GM18502 (cell line): ENCODE measurements at regions not wholly inside any gene's neighbourhood (a gene's known extent, or its start where the extent isn't known, plus 50 kb on each side); places are given as distances from the start of the nearest gene placed in this dataset.

Experiments used
- ATAC-seq: cut with Tn5 transposase; IDR thresholded peaks from one replicate; pipeline ENCODE4 v1.9.1; 2021; ENCODE audit warnings: mild to moderate bottlenecking; ENCODE audit not compliant: unreplicated experiment, poor library complexity

GRCh38 chr10:126781450-126782216 lies 111.1 kb upstream of the C10orf90 start:
- ATAC-seq, result no peak

GRCh38 chr10:126783806-126784557 lies 113.5 kb upstream of the C10orf90 start:
- no peak for ATAC-seq

- ATAC-seq, result no peak
Observed at GRCh38 chr10:126787201-126787600, 116.7 kb upstream of the C10orf90 start.

GRCh38 chr10:126795318-126795717 lies 109.9 kb upstream of the DOCK1 start:
- ATAC-seq, result no peak

GRCh38 chr10:126798649-126799048 lies 106.6 kb upstream of the DOCK1 start:
- no peak for ATAC-seq

GRCh38 chr10:126803394-126803793 lies 101.8 kb upstream of the DOCK1 start:
- ATAC-seq, result no peak

- no peak for ATAC-seq
Observed at GRCh38 chr10:126804396-126804795, 100.8 kb upstream of the DOCK1 start.

GRCh38 chr10:126806498-126806897 lies 98.7 kb upstream of the DOCK1 start:
- no peak for ATAC-seq

- ATAC-seq, result no peak
Observed at GRCh38 chr10:126806991-126807702, 98.1 kb upstream of the DOCK1 start.

- ATAC-seq, result no peak
Observed at GRCh38 chr10:126808103-126808502, 97.1 kb upstream of the DOCK1 start.

- no peak for ATAC-seq
Observed at GRCh38 chr10:126813432-126813831, 91.8 kb upstream of the DOCK1 start.

GRCh38 chr10:126833542-126833941 lies 71.7 kb upstream of the DOCK1 start:
- no peak for ATAC-seq

- no peak for ATAC-seq
Observed at GRCh38 chr10:126836009-126836408, 69.2 kb upstream of the DOCK1 start.

- no peak for ATAC-seq
Observed at GRCh38 chr10:126838316-126838715, 66.9 kb upstream of the DOCK1 start.

GRCh38 chr10:126839094-126839761 lies 66.0 kb upstream of the DOCK1 start:
- no peak for ATAC-seq

GRCh38 chr10:126840576-126841135 lies 64.6 kb upstream of the DOCK1 start:
- ATAC-seq, result no peak

GRCh38 chr10:126841341-126841895 lies 63.8 kb upstream of the DOCK1 start:
- ATAC-seq, result no peak

- ATAC-seq, result no peak
Observed at GRCh38 chr10:126842356-126842755, 62.9 kb upstream of the DOCK1 start.

- no peak for ATAC-seq
Observed at GRCh38 chr10:126842836-126843235, 62.4 kb upstream of the DOCK1 start.
